ENCODE measurements at regions not wholly inside any gene's neighbourhood (a gene's known extent, or its start where the extent isn't known, plus 50 kb on each side); places are given as distances from the start of the nearest gene placed in this dataset.
"Not testable (repeated sequence)": the region's sequence is repeated elsewhere in the genome, so short reads cannot be mapped to it uniquely, and the experiment has no call there.

- TF ChIP-seq CTCF, POLR2A (IDR thresholded peaks at IDR 0.05): not testable (repeated sequence)
These were observed 297.4 kb upstream of the BOD1L1 start for GRCh38 chr4:13924900-13925299.
